BLaER1 (cell line): ENCODE measurements at regions not wholly inside any gene's neighbourhood (a gene's known extent, or its start where the extent isn't known, plus 50 kb on each side); places are given as distances from the start of the nearest gene placed in this dataset.

Experiments used
- H3K27ac ChIP-seq: shearing (Covaris generic); formaldehyde crosslinking; 2 replicates; pipeline ENCODE4 v1.8.1; 2022
- H3K27me3 ChIP-seq: shearing (Covaris generic); formaldehyde crosslinking; 2 replicates; pipeline ENCODE4 v1.8.1; 2022
- H3K36me3 ChIP-seq: shearing (Covaris generic); formaldehyde crosslinking; 2 replicates; pipeline ENCODE4 v1.8.1; 2022
- H3K4me1 ChIP-seq: shearing (Covaris generic); formaldehyde crosslinking; 2 replicates; pipeline ENCODE4 v1.8.1; 2022
- H3K4me2 ChIP-seq: shearing (Covaris generic); formaldehyde crosslinking; 2 replicates; pipeline ENCODE4 v1.8.1; 2022
- H3K4me3 ChIP-seq: shearing (Covaris generic); formaldehyde crosslinking; 2 replicates; pipeline ENCODE4 v1.8.1; 2022
- H3K9ac ChIP-seq: shearing (Covaris generic); formaldehyde crosslinking; 2 replicates; pipeline ENCODE4 v1.8.1; 2022
- H3K9me3 ChIP-seq: shearing (Covaris generic); formaldehyde crosslinking; 2 replicates; pipeline ENCODE4 v1.8.1; 2022
- H4K20me1 ChIP-seq: shearing (Covaris generic); formaldehyde crosslinking; 2 replicates; pipeline ENCODE4 v1.8.1; 2022
- Cebpa-rat ChIP-seq: shearing (Covaris generic); IDR thresholded peaks from 2 replicates; pipeline ENCODE4 v1.8.1; 2022

GRCh38 chr15:61764141-61764540 lies 296.1 kb downstream of the VPS13C start:
- H3K4me3 ChIP-seq: no peak overlapping the region
- H3K27ac ChIP-seq: peak overlapping the region; percentile 78; the same call in 1 of the 2 replicates
- peaks cover 26% of the 10 kb centered on the region for H3K4me1 ChIP-seq
- H4K20me1 ChIP-seq: no peaks in the 10 kb centered on the region
- peaks cover 4% of the 10 kb centered on the region; the same call in 1 of the 2 replicates for H3K9me3 ChIP-seq
- no peak overlapping the region for H3K9ac ChIP-seq
- TF ChIP-seq Cebpa-rat: no peak
- H3K36me3 ChIP-seq: no peaks in the 10 kb centered on the region
- H3K27me3 ChIP-seq: no peaks in the 10 kb centered on the region
- H3K4me2 ChIP-seq: peak overlapping the region; percentile 68

GRCh38 chr15:61762676-61763075 lies 297.6 kb downstream of the VPS13C start:
- H3K4me2 ChIP-seq: no peak overlapping the region
- no peaks in the 10 kb centered on the region for H4K20me1 ChIP-seq
- peaks cover 4% of the 10 kb centered on the region; the same call in 1 of the 2 replicates for H3K9me3 ChIP-seq
- H3K27ac ChIP-seq: no peak overlapping the region
- no peak for TF ChIP-seq Cebpa-rat
- H3K9ac ChIP-seq: no peak overlapping the region
- no peaks in the 10 kb centered on the region for H3K36me3 ChIP-seq
- H3K4me1 ChIP-seq: peaks cover 26% of the 10 kb centered on the region
- H3K4me3 ChIP-seq: no peak overlapping the region
- H3K27me3 ChIP-seq: no peaks in the 10 kb centered on the region

DNA sequence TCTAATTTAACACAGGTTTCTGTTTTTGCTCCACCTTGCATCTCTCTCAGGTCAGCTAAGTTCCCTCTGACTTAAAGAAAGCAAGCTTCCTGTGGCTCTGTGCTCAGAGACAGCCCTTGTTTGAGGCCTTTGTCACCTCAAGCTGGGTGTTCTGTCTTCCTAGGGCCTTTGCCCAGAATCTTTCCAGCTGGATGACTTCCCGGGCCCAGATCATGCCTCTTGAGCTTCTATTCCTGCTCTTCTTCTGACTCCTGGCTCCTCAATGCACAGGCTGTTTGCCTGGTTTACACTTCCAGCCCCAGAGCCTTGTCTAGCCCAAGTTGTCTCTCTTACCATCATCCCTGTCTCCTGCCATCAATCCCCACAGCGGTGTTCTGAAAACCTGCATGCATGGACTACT lies 300.6 kb downstream of the VPS13C start:
- H3K36me3 ChIP-seq: no peaks in the 10 kb centered on the region
- H3K9ac ChIP-seq: no peak overlapping the region
- no peaks in the 10 kb centered on the region for H3K9me3 ChIP-seq
- peaks cover 8% of the 10 kb centered on the region for H3K4me1 ChIP-seq
- no peak for TF ChIP-seq Cebpa-rat
- H3K4me2 ChIP-seq: no peak overlapping the region
- no peaks in the 10 kb centered on the region for H3K27me3 ChIP-seq
- no peak overlapping the region for H3K4me3 ChIP-seq
- no peak overlapping the region for H3K27ac ChIP-seq
- H4K20me1 ChIP-seq: no peaks in the 10 kb centered on the region

- Histone ChIP-seq H4K20me1 (no peaks in the 10 kb centered on the region), H3K4me2 (no peak overlapping the region), H3K36me3 (no peaks in the 10 kb centered on the region), H3K9me3 (no peaks in the 10 kb centered on the region), H3K27me3 (no peaks in the 10 kb centered on the region), H3K4me1 (no peaks in the 10 kb centered on the region), H3K27ac (no peak overlapping the region), H3K9ac (no peak overlapping the region), H3K4me3 (no peak overlapping the region)
- no peak for TF ChIP-seq Cebpa-rat
These were observed 304.0 kb downstream of the VPS13C start for GRCh38 chr15:61756071-61756820.

- Histone ChIP-seq H3K27ac (no peak overlapping the region), H3K9me3 (no peaks in the 10 kb centered on the region), H3K4me2 (no peak overlapping the region), H3K36me3 (no peaks in the 10 kb centered on the region), H3K9ac (no peak overlapping the region), H4K20me1 (no peaks in the 10 kb centered on the region), H3K27me3 (no peaks in the 10 kb centered on the region), H3K4me3 (no peak overlapping the region), H3K4me1 (no peaks in the 10 kb centered on the region)
- no peak for TF ChIP-seq Cebpa-rat
These were observed 304.8 kb downstream of the VPS13C start for GRCh38 chr15:61755467-61755866.

GRCh38 chr15:61753018-61753710 lies 307.1 kb downstream of the VPS13C start:
- Histone ChIP-seq H3K27me3 (no peaks in the 10 kb centered on the region), H3K4me1 (no peaks in the 10 kb centered on the region), H3K27ac (no peak overlapping the region), H3K4me3 (no peak overlapping the region), H3K4me2 (no peak overlapping the region), H4K20me1 (no peaks in the 10 kb centered on the region), H3K9me3 (no peaks in the 10 kb centered on the region), H3K9ac (no peak overlapping the region), H3K36me3 (no peaks in the 10 kb centered on the region)
- no peak for TF ChIP-seq Cebpa-rat

GRCh38 chr15:61752001-61752400 lies 308.2 kb downstream of the VPS13C start:
- Histone ChIP-seq H3K4me2 (no peak overlapping the region), H3K27me3 (no peaks in the 10 kb centered on the region), H3K9me3 (no peaks in the 10 kb centered on the region), H3K9ac (no peak overlapping the region), H3K27ac (no peak overlapping the region), H3K4me1 (no peaks in the 10 kb centered on the region), H3K36me3 (no peaks in the 10 kb centered on the region), H3K4me3 (no peak overlapping the region), H4K20me1 (no peaks in the 10 kb centered on the region)
- no peak for TF ChIP-seq Cebpa-rat

DNA sequence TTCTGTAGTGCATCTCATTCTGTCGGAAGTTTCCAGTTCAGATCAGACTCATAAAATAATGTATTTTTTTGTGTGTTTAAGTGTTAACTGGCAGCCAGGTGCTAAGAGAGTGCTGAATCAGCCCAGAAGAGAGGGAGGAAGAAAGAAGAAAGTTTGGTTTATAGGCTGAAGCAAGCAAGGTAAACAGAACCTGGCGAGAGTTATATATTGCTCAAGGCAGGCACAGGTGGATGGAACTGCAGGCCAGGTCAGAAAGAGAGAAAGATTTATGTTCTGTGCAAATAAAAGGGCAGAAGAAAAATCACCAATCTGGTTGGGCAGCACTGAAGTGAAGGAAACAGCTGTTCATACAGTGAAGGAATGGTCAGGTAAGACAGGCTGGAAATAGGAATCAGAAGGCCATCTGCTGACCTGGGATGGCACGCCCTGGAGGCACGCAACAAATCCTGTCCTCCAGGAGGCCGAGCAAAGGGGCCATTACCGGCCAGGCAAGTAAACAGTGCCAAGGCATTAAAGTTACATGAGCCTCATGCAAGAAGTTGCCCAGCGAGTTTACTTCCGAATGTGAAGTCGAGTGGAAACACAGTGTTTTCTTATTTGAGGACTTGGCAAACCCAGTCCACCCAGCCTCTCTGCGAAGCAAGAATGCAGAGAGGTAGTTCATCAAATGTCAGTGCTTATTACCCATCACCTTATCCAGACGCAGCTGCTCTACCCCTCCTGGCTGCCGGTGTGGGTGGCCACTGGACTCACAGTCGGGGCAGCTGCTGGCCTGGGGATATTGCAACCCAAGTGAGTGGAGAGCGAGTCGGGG lies 309.8 kb downstream of the VPS13C start:
- Histone ChIP-seq H4K20me1 (no peaks in the 10 kb centered on the region), H3K27me3 (no peaks in the 10 kb centered on the region), H3K4me1 (no peaks in the 10 kb centered on the region), H3K4me2 (no peak overlapping the region), H3K9me3 (no peaks in the 10 kb centered on the region), H3K36me3 (no peaks in the 10 kb centered on the region), H3K9ac (no peak overlapping the region), H3K27ac (no peak overlapping the region), H3K4me3 (no peak overlapping the region)
- no peak for TF ChIP-seq Cebpa-rat

DNA sequence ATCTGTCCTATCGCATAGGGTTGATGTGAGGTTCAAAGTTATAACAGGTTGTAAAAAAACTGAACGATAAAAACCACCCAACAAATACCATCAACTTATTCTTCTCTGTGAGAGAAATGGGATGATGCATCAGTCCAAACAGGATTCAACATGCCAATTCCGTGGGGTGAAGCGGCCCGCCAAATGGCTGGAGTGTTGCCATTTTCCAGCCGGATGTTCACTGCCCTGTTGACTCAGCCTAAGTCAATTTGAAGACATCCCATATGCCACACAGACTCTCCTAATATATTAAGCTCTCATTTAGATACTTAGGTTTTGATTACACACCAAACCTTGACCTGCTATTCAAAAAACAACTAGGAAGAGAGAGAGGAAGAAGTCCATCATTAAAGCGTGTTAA lies 311.1 kb downstream of the VPS13C start:
- no peak overlapping the region for H3K9ac ChIP-seq
- H3K27ac ChIP-seq: no peak overlapping the region
- H3K9me3 ChIP-seq: no peaks in the 10 kb centered on the region
- H3K36me3 ChIP-seq: no peaks in the 10 kb centered on the region
- no peaks in the 10 kb centered on the region for H4K20me1 ChIP-seq
- H3K4me3 ChIP-seq: no peak overlapping the region
- no peak for TF ChIP-seq Cebpa-rat
- H3K4me1 ChIP-seq: no peaks in the 10 kb centered on the region
- no peak overlapping the region for H3K4me2 ChIP-seq
- H3K27me3 ChIP-seq: no peaks in the 10 kb centered on the region

DNA sequence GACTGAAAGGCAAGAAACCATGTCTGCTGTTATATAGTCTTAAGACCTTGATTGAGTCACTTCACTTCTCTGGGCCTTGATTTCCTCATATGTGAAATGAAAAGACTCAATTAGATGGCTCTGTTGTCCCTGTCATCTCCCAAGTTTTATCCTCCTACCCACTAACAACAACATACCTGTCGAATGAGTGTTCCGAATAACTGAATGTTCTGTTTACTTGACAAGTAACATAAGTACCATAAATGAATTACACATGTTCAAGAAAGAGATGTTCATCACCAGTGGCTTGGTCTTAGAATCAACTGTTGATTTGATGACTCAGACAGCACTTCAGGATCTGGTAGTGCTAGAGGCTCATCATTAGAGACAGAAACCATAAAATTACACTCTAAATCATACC lies 311.7 kb downstream of the VPS13C start:
- Histone ChIP-seq H3K36me3 (no peaks in the 10 kb centered on the region), H3K27ac (no peak overlapping the region), H3K27me3 (no peaks in the 10 kb centered on the region), H3K9me3 (no peaks in the 10 kb centered on the region), H4K20me1 (no peaks in the 10 kb centered on the region), H3K9ac (no peak overlapping the region), H3K4me1 (no peaks in the 10 kb centered on the region), H3K4me2 (no peak overlapping the region), H3K4me3 (no peak overlapping the region)
- TF ChIP-seq Cebpa-rat: no peak
